ENCODE measurements at regions not wholly inside any gene's neighbourhood (a gene's known extent, or its start where the extent isn't known, plus 50 kb on each side); places are given as distances from the start of the nearest gene placed in this dataset.

DNA sequence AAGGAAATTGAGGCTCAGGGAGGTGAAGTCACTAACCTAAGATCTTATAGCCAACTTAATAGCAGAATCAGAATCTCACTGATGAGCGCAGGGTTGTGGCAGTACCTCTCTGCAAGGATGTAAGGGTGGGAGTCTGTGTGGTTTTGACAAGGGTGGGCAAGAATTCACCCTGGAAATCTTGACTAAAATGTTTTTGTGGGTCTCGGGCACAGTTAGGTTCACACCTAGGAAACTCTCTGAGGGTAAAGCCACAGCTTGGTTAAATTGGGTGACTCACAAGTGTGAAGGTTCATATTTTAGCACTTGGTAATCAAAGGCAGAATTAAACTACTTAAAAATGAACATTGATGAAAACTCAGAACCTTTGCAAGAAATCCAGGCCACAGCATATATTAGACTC lies 178.2 kb upstream of the EOMES start:
- WGBS (ENCODE audit: insufficient coverage, low coverage, missing lambda C conversion rate), result 0% methylated on average over 2 of the region's 2 CpGs
- ChIA-PET POLR2A (no interaction called here), CTCF (ENCODE audit: low intra/inter-chr PET ratio) (no interaction called here)
- ATAC-seq, result no peak
- Histone ChIP-seq H3K9ac (ENCODE audit: insufficient read depth in 1 of 2, low read depth in 2 of 2, low read length in 2 of 2) (no peak overlapping the region), H3K4me1 (replicated peaks in 1 of 2; ENCODE audit: control insufficient read depth in 2 of 2, insufficient read depth in 2 of 2, low read length in 2 of 2) (no peaks in the 10 kb centered on the region), H3K4me2 (ENCODE audit: insufficient read depth, low read length) (no peak overlapping the region), H2AFZ (ENCODE audit: low read depth, low read length) (no peak overlapping the region), H3K79me2 (ENCODE audit: control insufficient read depth, insufficient read depth, low read length) (no peaks in the 10 kb centered on the region), H3K27ac (ENCODE audit: extremely low read depth, low read depth, low read length) (no peak overlapping the region), H3K27me3 (ENCODE audit: control insufficient read depth in 2 of 2, insufficient read depth in 2 of 2, low read length in 2 of 2) (no peaks in the 10 kb centered on the region), H3K9me1 (ENCODE audit: control insufficient read depth, insufficient read depth, low read length) (no peaks in the 10 kb centered on the region), H3K9me3 (replicated peaks; ENCODE audit: control insufficient read depth, insufficient read depth, low read depth, low read length) (no peaks in the 10 kb centered on the region), H4K20me1 (replicated peaks; ENCODE audit: control insufficient read depth, insufficient read depth, low read length) (no peaks in the 10 kb centered on the region), H3K4me3 (no peak overlapping the region), H3K36me3 (ENCODE audit: control insufficient read depth, insufficient read depth, low read length) (no peaks in the 10 kb centered on the region)
- intact Hi-C loops (cut with micrococcal nuclease) (no loop called here), in situ Hi-C loops (cut with MboI) (no loop called here)
- TF ChIP-seq ZNF143 (CRISPR knock-in tag; IDR thresholded peaks at IDR 0.05), result no peak
- no peak for TF ChIP-seq ZNF408 (CRISPR knock-in tag; IDR thresholded peaks at IDR 0.05; ENCODE audit: low read depth)
- TF ChIP-seq ARHGAP35 (IDR thresholded peaks at IDR 0.05; ENCODE audit: partially characterized antibody), result no peak
- TF ChIP-seq, protein P1, sequence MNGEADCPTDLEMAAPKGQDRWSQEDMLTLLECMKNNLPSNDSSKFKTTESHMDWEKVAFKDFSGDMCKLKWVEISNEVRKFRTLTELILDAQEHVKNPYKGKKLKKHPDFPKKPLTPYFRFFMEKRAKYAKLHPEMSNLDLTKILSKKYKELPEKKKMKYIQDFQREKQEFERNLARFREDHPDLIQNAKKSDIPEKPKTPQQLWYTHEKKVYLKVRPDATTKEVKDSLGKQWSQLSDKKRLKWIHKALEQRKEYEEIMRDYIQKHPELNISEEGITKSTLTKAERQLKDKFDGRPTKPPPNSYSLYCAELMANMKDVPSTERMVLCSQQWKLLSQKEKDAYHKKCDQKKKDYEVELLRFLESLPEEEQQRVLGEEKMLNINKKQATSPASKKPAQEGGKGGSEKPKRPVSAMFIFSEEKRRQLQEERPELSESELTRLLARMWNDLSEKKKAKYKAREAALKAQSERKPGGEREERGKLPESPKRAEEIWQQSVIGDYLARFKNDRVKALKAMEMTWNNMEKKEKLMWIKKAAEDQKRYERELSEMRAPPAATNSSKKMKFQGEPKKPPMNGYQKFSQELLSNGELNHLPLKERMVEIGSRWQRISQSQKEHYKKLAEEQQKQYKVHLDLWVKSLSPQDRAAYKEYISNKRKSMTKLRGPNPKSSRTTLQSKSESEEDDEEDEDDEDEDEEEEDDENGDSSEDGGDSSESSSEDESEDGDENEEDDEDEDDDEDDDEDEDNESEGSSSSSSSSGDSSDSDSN (IDR thresholded peaks at IDR 0.05; ENCODE audit: borderline replicate concordance in 1 of 2, low read depth in 2 of 2, low read length in 2 of 2), result no peak
- BruUV-seq (replicated peaks), result no TSS peak
- DNase-seq (ENCODE audit: extremely low read depth in 1 of 4, low spot score in 3 of 4), result no peak
- FAIRE-seq, result no peak

DNA sequence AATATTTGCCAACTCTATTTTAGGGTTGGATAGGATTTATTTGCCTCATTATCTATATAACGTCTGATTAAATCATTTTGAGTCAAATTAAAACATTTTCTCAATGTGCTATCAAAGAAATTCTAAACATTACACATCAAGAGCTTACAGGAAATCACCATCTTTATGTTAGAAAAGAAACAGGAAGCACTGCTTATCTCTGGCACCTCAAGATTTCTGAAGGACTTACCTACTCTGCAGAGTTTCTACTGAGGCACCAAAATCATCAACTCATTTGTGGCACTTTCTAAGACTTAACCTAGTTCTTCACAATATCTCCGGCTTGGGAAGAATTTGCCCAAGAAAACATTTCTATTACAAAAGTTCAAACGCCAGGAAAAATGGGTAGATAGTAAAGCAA lies 181.3 kb upstream of the EOMES start:
- Histone ChIP-seq H4K20me1 (replicated peaks; ENCODE audit: control insufficient read depth, insufficient read depth, low read length) (no peaks in the 10 kb centered on the region), H3K4me2 (ENCODE audit: insufficient read depth, low read length) (no peak overlapping the region), H3K36me3 (ENCODE audit: control insufficient read depth, insufficient read depth, low read length) (no peaks in the 10 kb centered on the region), H3K9me3 (replicated peaks; ENCODE audit: control insufficient read depth, insufficient read depth, low read depth, low read length) (no peaks in the 10 kb centered on the region; the same call in 1 of the 2 replicates), H3K4me1 (replicated peaks in 1 of 2; ENCODE audit: control insufficient read depth in 2 of 2, insufficient read depth in 2 of 2, low read length in 2 of 2) (no peaks in the 10 kb centered on the region), H3K27ac (ENCODE audit: extremely low read depth, low read depth, low read length) (no peak overlapping the region), H3K79me2 (ENCODE audit: control insufficient read depth, insufficient read depth, low read length) (no peaks in the 10 kb centered on the region), H3K4me3 (no peak overlapping the region), H2AFZ (ENCODE audit: low read depth, low read length) (no peak overlapping the region), H3K9me1 (ENCODE audit: control insufficient read depth, insufficient read depth, low read length) (no peaks in the 10 kb centered on the region), H3K9ac (ENCODE audit: insufficient read depth in 1 of 2, low read depth in 2 of 2, low read length in 2 of 2) (no peak overlapping the region), H3K27me3 (ENCODE audit: control insufficient read depth in 2 of 2, insufficient read depth in 2 of 2, low read length in 2 of 2) (no peaks in the 10 kb centered on the region)
- intact Hi-C loops (cut with micrococcal nuclease), result no loop called here
- CTCF ChIA-PET (ENCODE audit: low intra/inter-chr PET ratio), result no interaction called here
- WGBS (ENCODE audit: insufficient coverage, low coverage, missing lambda C conversion rate), result 3% methylated on average over 3 of the region's 3 CpGs
- ATAC-seq, result no peak
- no TSS peak for BruUV-seq (replicated peaks)
- POLR2A ChIA-PET, result no interaction called here
- TF ChIP-seq L3MBTL2 (IDR thresholded peaks at IDR 0.05) (no peak), BMI1 (IDR thresholded peaks at IDR 0.05; ENCODE audit: low read length) (no peak), ZNF707 (CRISPR knock-in tag; conservative IDR thresholded peaks at IDR 0.05) (no peak), LARP7 (IDR thresholded peaks at IDR 0.05) (no peak)
- FAIRE-seq, result no peak
- DNase-seq (ENCODE audit: extremely low read depth in 1 of 4, low spot score in 3 of 4), result no peak
- in situ Hi-C loops (cut with MboI), result no loop called here

Data from K562 (cell line).